ENCODE measurements at regions not wholly inside any gene's neighbourhood (a gene's known extent, or its start where the extent isn't known, plus 50 kb on each side); places are given as distances from the start of the nearest gene placed in this dataset.

GRCh38 chr10:63021225-63021624, 111.9 kb upstream of the NRBF2 start (continued):
- TF ChIP-seq RELB (IDR thresholded peaks at IDR 0.05; ENCODE audit: low read depth) (no peak), CHD1 (IDR thresholded peaks at IDR 0.05; ENCODE audit: low read depth, low read length) (no peak), RFX5 (IDR thresholded peaks at IDR 0.05; ENCODE audit: low read depth, low read length) (no peak), PML (IDR thresholded peaks at IDR 0.05; ENCODE audit: low read length) (no peak)
- TF ChIP-seq, protein P1, sequence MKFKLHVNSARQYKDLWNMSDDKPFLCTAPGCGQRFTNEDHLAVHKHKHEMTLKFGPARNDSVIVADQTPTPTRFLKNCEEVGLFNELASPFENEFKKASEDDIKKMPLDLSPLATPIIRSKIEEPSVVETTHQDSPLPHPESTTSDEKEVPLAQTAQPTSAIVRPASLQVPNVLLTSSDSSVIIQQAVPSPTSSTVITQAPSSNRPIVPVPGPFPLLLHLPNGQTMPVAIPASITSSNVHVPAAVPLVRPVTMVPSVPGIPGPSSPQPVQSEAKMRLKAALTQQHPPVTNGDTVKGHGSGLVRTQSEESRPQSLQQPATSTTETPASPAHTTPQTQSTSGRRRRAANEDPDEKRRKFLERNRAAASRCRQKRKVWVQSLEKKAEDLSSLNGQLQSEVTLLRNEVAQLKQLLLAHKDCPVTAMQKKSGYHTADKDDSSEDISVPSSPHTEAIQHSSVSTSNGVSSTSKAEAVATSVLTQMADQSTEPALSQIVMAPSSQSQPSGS (IDR thresholded peaks at IDR 0.05; ENCODE audit: low read length), result no peak

- H3K4me1 ChIP-seq (ENCODE audit: control insufficient read depth, insufficient read depth, low read length), result no peaks in the 10 kb centered on the region
- ChIA-PET POLR2A (no interaction called here), SMC1A (ENCODE audit: uncharacterized antibody, unreplicated experiment) (interaction anchor here (1.1 to 1.4 kb wide), 4 partner anchors 8 to 144 kb away, joined by 3 read pairs; no protein-coding TSS in a partner anchor), RAD21 (ENCODE audit: unreplicated experiment) (no interaction called here), CTCF (interaction anchor here (0.7 to 1.0 kb wide), 2 partner anchors 161 to 448 kb away, joined by 3 read pairs; no protein-coding TSS in a partner anchor)
- H3K27ac ChIP-seq (ENCODE audit: control insufficient read depth, insufficient read depth), result no peak overlapping the region
- in situ Hi-C loops (cut with MboI), result no loop called here
- no peak overlapping the region for H3K4me2 ChIP-seq (ENCODE audit: control insufficient read depth, insufficient read depth)
- peak; percentile 52 for ATAC-seq
- H3K9ac ChIP-seq (ENCODE audit: control insufficient read depth, insufficient read depth, low read length), result no peak overlapping the region
- no peaks in the 10 kb centered on the region for H4K20me1 ChIP-seq (ENCODE audit: control insufficient read depth, insufficient read depth)
- no peaks in the 10 kb centered on the region for H3K27me3 ChIP-seq (replicated peaks in 1 of 2; ENCODE audit: control insufficient read depth in 2 of 2, insufficient read depth in 2 of 2, low read length in 1 of 2)
- H3K36me3 ChIP-seq (ENCODE audit: control insufficient read depth in 2 of 2, insufficient read depth in 2 of 2, low read length in 1 of 2), result no peaks in the 10 kb centered on the region
- no peak for DNase-seq (ENCODE audit: low read depth, low spot score)
- no peak overlapping the region for H3K4me3 ChIP-seq
- TF ChIP-seq SPI1 (IDR thresholded peaks at IDR 0.05; ENCODE audit: borderline replicate concordance, insufficient read depth, low read depth, low read length) (peak; percentile 50; the same call in 1 of the 2 replicates), LARP7 (IDR thresholded peaks at IDR 0.05) (no peak), IKZF2 (IDR thresholded peaks at IDR 0.05) (0 out of 4 replicates have a peak, but pooled peaks of 1 of the 2 experiments have one; percentile 21), ZBTB11 (CRISPR knock-in tag; IDR thresholded peaks at IDR 0.05) (no peak)
- 100% methylated on average over 1 of the region's 1 CpG for WGBS (ENCODE audit: insufficient coverage, insufficient replicate concordance, low lambda C conversion rate, missing lambda C conversion rate)
- H3K9me3 ChIP-seq (replicated peaks; ENCODE audit: control insufficient read depth, insufficient read depth, low read length), result no peaks in the 10 kb centered on the region
- no peaks in the 10 kb centered on the region for H3K79me2 ChIP-seq (ENCODE audit: control insufficient read depth, insufficient read depth, low read length)
- intact Hi-C loops (cut with micrococcal nuclease; ENCODE audit: unreplicated experiment), result no loop called here
- H2AFZ ChIP-seq (ENCODE audit: control insufficient read depth, low read depth, low read length), result no peak overlapping the region
- no peak for FAIRE-seq
- BruUV-seq (replicated peaks), result no TSS peak
Observed at GRCh38 chr10:63013755-63014154, 119.4 kb upstream of the NRBF2 start.
